ENCODE measurements at regions not wholly inside any gene's neighbourhood (a gene's known extent, or its start where the extent isn't known, plus 50 kb on each side); places are given as distances from the start of the nearest gene placed in this dataset.

- TF ChIP-seq CTCF (IDR thresholded peaks at IDR 0.05; ENCODE audit: low read depth, low read length) (no peak), EZH2phosphoT487 (IDR thresholded peaks at IDR 0.05; ENCODE audit: low read depth) (no peak)
Observed at GRCh38 chr6:66985816-66986215, 1278.8 kb upstream of the EYS start.
